ENCODE measurements at regions not wholly inside any gene's neighbourhood (a gene's known extent, or its start where the extent isn't known, plus 50 kb on each side); places are given as distances from the start of the nearest gene placed in this dataset.

DNA sequence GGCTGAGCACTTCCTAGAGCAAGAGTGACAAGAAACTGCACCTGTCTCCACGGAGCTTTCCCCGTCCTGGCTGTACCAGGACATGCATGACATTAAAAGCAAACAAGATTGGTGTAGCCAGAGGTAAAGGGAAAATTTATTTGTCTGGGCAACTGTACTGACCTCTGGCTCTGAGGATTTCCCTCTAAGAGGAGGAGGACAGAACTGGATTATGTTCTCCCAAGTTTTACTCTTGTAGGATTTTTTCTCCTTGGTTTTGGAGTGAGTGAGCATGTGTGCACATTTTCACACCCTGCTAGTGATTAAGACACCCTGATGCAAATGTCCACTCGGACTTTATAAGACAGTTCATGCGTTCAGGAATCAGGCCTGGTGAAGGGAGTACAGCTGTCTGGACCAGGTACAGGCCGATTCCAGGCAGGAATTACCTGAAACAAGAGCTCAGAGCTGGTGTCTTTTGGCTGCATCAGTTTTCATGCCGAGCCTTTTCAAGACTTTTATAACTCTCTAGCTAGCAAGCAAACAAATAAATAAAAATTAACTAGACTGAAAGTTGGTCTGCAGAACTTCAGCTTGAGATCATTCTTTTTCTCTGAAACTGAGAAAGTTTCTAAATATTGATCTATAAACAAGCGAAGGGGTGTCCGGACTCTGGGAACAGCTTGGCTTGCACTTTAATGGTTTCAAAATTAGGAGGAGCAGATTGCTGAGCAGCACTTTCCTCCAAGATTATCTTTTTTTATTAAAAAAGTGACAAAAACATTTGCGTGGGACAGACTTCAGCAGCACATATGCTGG is 51.3 kb upstream of the SPRY1 start:
- Histone ChIP-seq H3K27me3 (ENCODE audit: insufficient read depth) (no peaks in the 10 kb centered on the region), H3K9me3 (no peaks in the 10 kb centered on the region), H3K9ac (no peak overlapping the region), H3K27ac (ENCODE audit: low read depth in 2 of 2, low read length in 1 of 2) (no peak overlapping the region), H4K20me1 (ENCODE audit: insufficient read depth) (no peaks in the 10 kb centered on the region), H3K9me2 (no peaks in the 10 kb centered on the region), H3K4me1 (ENCODE audit: control insufficient read depth in 1 of 2, insufficient read depth in 2 of 2, low read depth in 1 of 2, low read length in 1 of 2) (no peaks in the 10 kb centered on the region; a peak in 1 of 4 replicates), H3K4me2 (no peak overlapping the region), H3F3A (replicated peaks; ENCODE audit: insufficient read depth) (no peaks in the 10 kb centered on the region), H2AFZ (ENCODE audit: low read depth) (no peak overlapping the region), H3K79me2 (ENCODE audit: insufficient read depth) (no peaks in the 10 kb centered on the region), H3K4me3 (ENCODE audit: low read depth in 2 of 2, low read length in 1 of 2) (no peak overlapping the region), H3K36me3 (replicated peaks in 1 of 2; ENCODE audit: control insufficient read depth in 1 of 2, insufficient read depth in 2 of 2, low read length in 1 of 2) (no peaks in the 10 kb centered on the region)
- CTCF ChIA-PET, result interaction anchor here (0.9 kb wide), 1 partner anchor 16 kb away, joined by 3 read pairs; no protein-coding TSS in a partner anchor
- WGBS (ENCODE audit: low lambda C conversion rate), result 84% methylated on average over 9 of the region's 9 CpGs
- TF ChIP-seq EZH2phosphoT487 (IDR thresholded peaks at IDR 0.05; ENCODE audit: borderline replicate concordance, low read depth), result no peak
- no peak for TF ChIP-seq GATA2 (CRISPR knock-in tag; IDR thresholded peaks at IDR 0.05)
- TF ChIP-seq GABPA (IDR thresholded peaks at IDR 0.05; ENCODE audit: low read depth), result no peak
- TF ChIP-seq, protein P1, sequence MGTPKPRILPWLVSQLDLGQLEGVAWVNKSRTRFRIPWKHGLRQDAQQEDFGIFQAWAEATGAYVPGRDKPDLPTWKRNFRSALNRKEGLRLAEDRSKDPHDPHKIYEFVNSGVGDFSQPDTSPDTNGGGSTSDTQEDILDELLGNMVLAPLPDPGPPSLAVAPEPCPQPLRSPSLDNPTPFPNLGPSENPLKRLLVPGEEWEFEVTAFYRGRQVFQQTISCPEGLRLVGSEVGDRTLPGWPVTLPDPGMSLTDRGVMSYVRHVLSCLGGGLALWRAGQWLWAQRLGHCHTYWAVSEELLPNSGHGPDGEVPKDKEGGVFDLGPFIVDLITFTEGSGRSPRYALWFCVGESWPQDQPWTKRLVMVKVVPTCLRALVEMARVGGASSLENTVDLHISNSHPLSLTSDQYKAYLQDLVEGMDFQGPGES (IDR thresholded peaks at IDR 0.05; ENCODE audit: low read depth, low read length), result no peak
- no peak for TF ChIP-seq RCOR1 (IDR thresholded peaks at IDR 0.05; ENCODE audit: low read length)
- TF ChIP-seq RXRA (IDR thresholded peaks at IDR 0.05; ENCODE audit: borderline replicate concordance, low read depth), result no peak
- no peak for DNase-seq
- POLR2A ChIA-PET, result no interaction called here

DNA sequence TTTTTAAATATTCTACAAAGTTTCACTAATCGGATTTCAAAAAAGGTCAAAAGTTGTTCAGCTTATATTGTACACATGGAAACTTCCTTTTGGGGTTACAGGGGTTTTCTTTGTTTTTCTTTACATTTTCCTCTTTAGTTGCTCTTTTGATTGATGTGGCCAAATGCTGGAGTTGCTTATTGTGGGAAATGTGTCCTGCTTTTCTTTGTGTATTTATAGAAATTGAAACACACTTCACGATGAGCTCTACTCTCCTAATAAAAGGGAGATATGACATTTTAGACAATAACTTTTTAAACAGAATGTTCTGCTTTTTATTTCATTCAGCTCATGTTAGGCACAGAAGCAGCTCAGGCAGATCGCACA is 50.7 kb upstream of the SPRY1 start:
- TF ChIP-seq, protein P2, sequence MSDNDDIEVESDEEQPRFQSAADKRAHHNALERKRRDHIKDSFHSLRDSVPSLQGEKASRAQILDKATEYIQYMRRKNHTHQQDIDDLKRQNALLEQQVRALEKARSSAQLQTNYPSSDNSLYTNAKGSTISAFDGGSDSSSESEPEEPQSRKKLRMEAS (IDR thresholded peaks at IDR 0.05; ENCODE audit: low read depth), result no peak
- TF ChIP-seq CHD2 (IDR thresholded peaks at IDR 0.05; ENCODE audit: low read length, partially characterized antibody) (no peak), MEF2A (IDR thresholded peaks at IDR 0.05; ENCODE audit: borderline replicate concordance, low read depth) (no peak), NFIC (IDR thresholded peaks at IDR 0.05; ENCODE audit: borderline replicate concordance) (no peak), GABPA (IDR thresholded peaks at IDR 0.05; ENCODE audit: low read depth) (no peak), YY1 (IDR thresholded peaks at IDR 0.05; ENCODE audit: low read depth) (no peak), SIN3A (IDR thresholded peaks at IDR 0.05; ENCODE audit: borderline replicate concordance, low read depth, low read length) (no peak), FOXJ3 (CRISPR knock-in tag; IDR thresholded peaks at IDR 0.05) (no peak), RFX5 (IDR thresholded peaks at IDR 0.05; ENCODE audit: low read length) (no peak)
- TF ChIP-seq, protein P3, sequence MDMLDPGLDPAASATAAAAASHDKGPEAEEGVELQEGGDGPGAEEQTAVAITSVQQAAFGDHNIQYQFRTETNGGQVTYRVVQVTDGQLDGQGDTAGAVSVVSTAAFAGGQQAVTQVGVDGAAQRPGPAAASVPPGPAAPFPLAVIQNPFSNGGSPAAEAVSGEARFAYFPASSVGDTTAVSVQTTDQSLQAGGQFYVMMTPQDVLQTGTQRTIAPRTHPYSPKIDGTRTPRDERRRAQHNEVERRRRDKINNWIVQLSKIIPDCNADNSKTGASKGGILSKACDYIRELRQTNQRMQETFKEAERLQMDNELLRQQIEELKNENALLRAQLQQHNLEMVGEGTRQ (IDR thresholded peaks at IDR 0.05; ENCODE audit: borderline replicate concordance, low read depth, low read length), result no peak
- TF ChIP-seq, protein P4, sequence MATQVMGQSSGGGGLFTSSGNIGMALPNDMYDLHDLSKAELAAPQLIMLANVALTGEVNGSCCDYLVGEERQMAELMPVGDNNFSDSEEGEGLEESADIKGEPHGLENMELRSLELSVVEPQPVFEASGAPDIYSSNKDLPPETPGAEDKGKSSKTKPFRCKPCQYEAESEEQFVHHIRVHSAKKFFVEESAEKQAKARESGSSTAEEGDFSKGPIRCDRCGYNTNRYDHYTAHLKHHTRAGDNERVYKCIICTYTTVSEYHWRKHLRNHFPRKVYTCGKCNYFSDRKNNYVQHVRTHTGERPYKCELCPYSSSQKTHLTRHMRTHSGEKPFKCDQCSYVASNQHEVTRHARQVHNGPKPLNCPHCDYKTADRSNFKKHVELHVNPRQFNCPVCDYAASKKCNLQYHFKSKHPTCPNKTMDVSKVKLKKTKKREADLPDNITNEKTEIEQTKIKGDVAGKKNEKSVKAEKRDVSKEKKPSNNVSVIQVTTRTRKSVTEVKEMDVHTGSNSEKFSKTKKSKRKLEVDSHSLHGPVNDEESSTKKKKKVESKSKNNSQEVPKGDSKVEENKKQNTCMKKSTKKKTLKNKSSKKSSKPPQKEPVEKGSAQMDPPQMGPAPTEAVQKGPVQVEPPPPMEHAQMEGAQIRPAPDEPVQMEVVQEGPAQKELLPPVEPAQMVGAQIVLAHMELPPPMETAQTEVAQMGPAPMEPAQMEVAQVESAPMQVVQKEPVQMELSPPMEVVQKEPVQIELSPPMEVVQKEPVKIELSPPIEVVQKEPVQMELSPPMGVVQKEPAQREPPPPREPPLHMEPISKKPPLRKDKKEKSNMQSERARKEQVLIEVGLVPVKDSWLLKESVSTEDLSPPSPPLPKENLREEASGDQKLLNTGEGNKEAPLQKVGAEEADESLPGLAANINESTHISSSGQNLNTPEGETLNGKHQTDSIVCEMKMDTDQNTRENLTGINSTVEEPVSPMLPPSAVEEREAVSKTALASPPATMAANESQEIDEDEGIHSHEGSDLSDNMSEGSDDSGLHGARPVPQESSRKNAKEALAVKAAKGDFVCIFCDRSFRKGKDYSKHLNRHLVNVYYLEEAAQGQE (IDR thresholded peaks at IDR 0.05; ENCODE audit: low read depth, low read length), result no peak
- TF ChIP-seq, protein P5, sequence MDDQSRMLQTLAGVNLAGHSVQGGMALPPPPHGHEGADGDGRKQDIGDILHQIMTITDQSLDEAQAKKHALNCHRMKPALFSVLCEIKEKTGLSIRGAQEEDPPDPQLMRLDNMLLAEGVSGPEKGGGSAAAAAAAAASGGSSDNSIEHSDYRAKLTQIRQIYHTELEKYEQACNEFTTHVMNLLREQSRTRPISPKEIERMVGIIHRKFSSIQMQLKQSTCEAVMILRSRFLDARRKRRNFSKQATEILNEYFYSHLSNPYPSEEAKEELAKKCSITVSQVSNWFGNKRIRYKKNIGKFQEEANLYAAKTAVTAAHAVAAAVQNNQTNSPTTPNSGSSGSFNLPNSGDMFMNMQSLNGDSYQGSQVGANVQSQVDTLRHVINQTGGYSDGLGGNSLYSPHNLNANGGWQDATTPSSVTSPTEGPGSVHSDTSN (IDR thresholded peaks at IDR 0.05), result no peak
- Histone ChIP-seq H3K79me2 (ENCODE audit: insufficient read depth) (no peaks in the 10 kb centered on the region), H3F3A (replicated peaks; ENCODE audit: insufficient read depth) (no peaks in the 10 kb centered on the region), H3K27ac (ENCODE audit: low read depth in 2 of 2, low read length in 1 of 2) (no peak overlapping the region), H4K20me1 (ENCODE audit: insufficient read depth) (no peaks in the 10 kb centered on the region), H3K9me3 (no peaks in the 10 kb centered on the region), H3K4me2 (no peak overlapping the region), H3K4me3 (ENCODE audit: low read depth in 2 of 2, low read length in 1 of 2) (no peak overlapping the region), H2AFZ (ENCODE audit: low read depth) (no peak overlapping the region), H3K4me1 (ENCODE audit: control insufficient read depth in 1 of 2, insufficient read depth in 2 of 2, low read depth in 1 of 2, low read length in 1 of 2) (no peaks in the 10 kb centered on the region; a peak in 1 of 4 replicates), H3K9me2 (no peaks in the 10 kb centered on the region), H3K27me3 (ENCODE audit: insufficient read depth) (no peaks in the 10 kb centered on the region), H3K36me3 (replicated peaks in 1 of 2; ENCODE audit: control insufficient read depth in 1 of 2, insufficient read depth in 2 of 2, low read length in 1 of 2) (no peaks in the 10 kb centered on the region), H3K9ac (no peak overlapping the region)
- 94% methylated on average over 3 of the region's 3 CpGs for WGBS (ENCODE audit: low lambda C conversion rate)
- ChIA-PET POLR2A (no interaction called here), CTCF (interaction anchor here (0.9 kb wide), 1 partner anchor 16 kb away, joined by 3 read pairs; no protein-coding TSS in a partner anchor)
- no peak for DNase-seq

All from SK-N-SH (cell line).